Effector CD4-positive, alpha-beta T cell (primary cell): ENCODE measurements at regions not wholly inside any gene's neighbourhood (a gene's known extent, or its start where the extent isn't known, plus 50 kb on each side); places are given as distances from the start of the nearest gene placed in this dataset.
"Not testable (repeated sequence)": the region's sequence is repeated elsewhere in the genome, so short reads cannot be mapped to it uniquely, and the experiment has no call there.

ENCODE experiments used
- DNase-seq: peaks from one replicate; pipeline ENCODE4 v3.0.0-alpha.2; 2020

- DNase-seq, result no peak
Observed at GRCh38 chr16:62392698-62393097, 356.5 kb upstream of the CDH8 start.

GRCh38 chr16:62391940-62392339 lies 355.7 kb upstream of the CDH8 start:
- DNase-seq, result no peak

- no peak for DNase-seq
Observed at GRCh38 chr16:62391134-62391533, 354.9 kb upstream of the CDH8 start.

- DNase-seq, result no peak
Observed at GRCh38 chr16:62390214-62390613, 354.0 kb upstream of the CDH8 start.

- DNase-seq, result no peak
Observed at GRCh38 chr16:62386411-62386810, 350.2 kb upstream of the CDH8 start.

- DNase-seq, result no peak
Observed at GRCh38 chr16:62383941-62384340, 347.7 kb upstream of the CDH8 start.

- DNase-seq, result no peak
Observed at GRCh38 chr16:62370445-62370844, 334.2 kb upstream of the CDH8 start.

GRCh38 chr16:62363501-62363900 lies 327.3 kb upstream of the CDH8 start:
- no peak for DNase-seq

- no peak for DNase-seq
Observed at GRCh38 chr16:62353355-62353754, 317.1 kb upstream of the CDH8 start.

- DNase-seq, result no peak
Observed at GRCh38 chr16:62342216-62342615, 306.0 kb upstream of the CDH8 start.

- DNase-seq, result no peak
Observed at GRCh38 chr16:62335356-62335755, 299.1 kb upstream of the CDH8 start.

- no peak for DNase-seq
Observed at GRCh38 chr16:62321606-62322005, 285.4 kb upstream of the CDH8 start.

GRCh38 chr16:62298600-62298999 lies 262.4 kb upstream of the CDH8 start:
- DNase-seq, result no peak

GRCh38 chr16:62294213-62294972 lies 258.2 kb upstream of the CDH8 start:
- DNase-seq, result no peak

- DNase-seq, result no peak
Observed at GRCh38 chr16:62288990-62289629, 252.9 kb upstream of the CDH8 start.

- no peak for DNase-seq
Observed at GRCh38 chr16:62280506-62280905, 244.3 kb upstream of the CDH8 start.

GRCh38 chr16:62277942-62278341 lies 241.7 kb upstream of the CDH8 start:
- no peak for DNase-seq

GRCh38 chr16:62276637-62277036 lies 240.4 kb upstream of the CDH8 start:
- no peak for DNase-seq

GRCh38 chr16:62272035-62272434 lies 235.8 kb upstream of the CDH8 start:
- DNase-seq, result no peak

- no peak for DNase-seq
Observed at GRCh38 chr16:62261760-62262159, 225.5 kb upstream of the CDH8 start.

- not testable (repeated sequence) for DNase-seq
Observed at GRCh38 chr16:62258931-62259435, 222.7 kb upstream of the CDH8 start.

GRCh38 chr16:62256406-62256805 lies 220.2 kb upstream of the CDH8 start:
- DNase-seq, result no peak

GRCh38 chr16:62254847-62255246 lies 218.6 kb upstream of the CDH8 start:
- DNase-seq, result no peak

GRCh38 chr16:62254372-62254771 lies 218.1 kb upstream of the CDH8 start:
- no peak for DNase-seq
